Retinal pigment epithelial cell (primary cell): ENCODE measurements at regions not wholly inside any gene's neighbourhood (a gene's known extent, or its start where the extent isn't known, plus 50 kb on each side); places are given as distances from the start of the nearest gene placed in this dataset.
"Not testable (repeated sequence)": the region's sequence is repeated elsewhere in the genome, so short reads cannot be mapped to it uniquely, and the experiment has no call there.

Experiments
- DNase-seq: peaks from one replicate; pipeline ENCODE4 v3.0.0-alpha.2; 2010; ENCODE audit warnings: low read depth
- H3K4me3 ChIP-seq: 2 replicates; pipeline ENCODE4 v1.5.1; 2011; ENCODE audit warnings: mild to moderate bottlenecking, low read length, control low read depth, moderate library complexity
- TF ChIP-seq, protein P1 (sequence below): conservative IDR thresholded peaks from 2 replicates; pipeline ENCODE4 v1.5.1; 2011; ENCODE audit warnings: low read depth, low read length, control low read depth, inconsistent platforms

DNA sequence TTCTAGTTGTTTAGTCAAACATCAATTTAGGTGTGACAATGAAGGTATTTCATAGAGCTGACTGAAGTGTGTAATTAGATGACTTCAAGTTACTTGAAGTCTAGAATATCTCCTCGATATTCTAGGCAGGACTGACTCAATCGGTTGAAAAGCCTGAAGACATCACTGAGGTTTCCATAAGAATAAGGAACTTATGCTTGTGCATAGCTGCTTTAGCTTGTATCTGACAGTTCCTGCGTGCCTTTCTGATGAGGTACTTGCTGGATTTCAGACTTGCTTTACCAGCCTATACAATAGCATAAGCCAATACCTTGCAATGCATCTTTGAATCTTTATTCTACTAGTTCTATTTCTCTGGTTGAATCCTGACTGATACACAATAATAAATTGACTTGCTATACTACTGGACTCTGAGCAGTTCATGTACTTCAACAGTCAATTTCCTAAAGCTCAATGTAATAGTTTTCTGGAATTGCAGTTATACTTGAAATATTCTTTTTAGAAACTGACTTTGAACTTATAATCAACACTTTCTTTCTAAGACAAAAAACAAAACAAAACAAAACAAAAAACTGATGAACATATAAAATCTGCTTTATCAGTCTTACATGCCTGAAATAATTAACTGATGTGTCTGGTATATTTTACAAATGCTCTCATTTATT lies 1534.8 kb downstream of the SLITRK5 start:
- DNase-seq = no peak
- no peak overlapping the region for H3K4me3 ChIP-seq
- TF ChIP-seq, protein P1, sequence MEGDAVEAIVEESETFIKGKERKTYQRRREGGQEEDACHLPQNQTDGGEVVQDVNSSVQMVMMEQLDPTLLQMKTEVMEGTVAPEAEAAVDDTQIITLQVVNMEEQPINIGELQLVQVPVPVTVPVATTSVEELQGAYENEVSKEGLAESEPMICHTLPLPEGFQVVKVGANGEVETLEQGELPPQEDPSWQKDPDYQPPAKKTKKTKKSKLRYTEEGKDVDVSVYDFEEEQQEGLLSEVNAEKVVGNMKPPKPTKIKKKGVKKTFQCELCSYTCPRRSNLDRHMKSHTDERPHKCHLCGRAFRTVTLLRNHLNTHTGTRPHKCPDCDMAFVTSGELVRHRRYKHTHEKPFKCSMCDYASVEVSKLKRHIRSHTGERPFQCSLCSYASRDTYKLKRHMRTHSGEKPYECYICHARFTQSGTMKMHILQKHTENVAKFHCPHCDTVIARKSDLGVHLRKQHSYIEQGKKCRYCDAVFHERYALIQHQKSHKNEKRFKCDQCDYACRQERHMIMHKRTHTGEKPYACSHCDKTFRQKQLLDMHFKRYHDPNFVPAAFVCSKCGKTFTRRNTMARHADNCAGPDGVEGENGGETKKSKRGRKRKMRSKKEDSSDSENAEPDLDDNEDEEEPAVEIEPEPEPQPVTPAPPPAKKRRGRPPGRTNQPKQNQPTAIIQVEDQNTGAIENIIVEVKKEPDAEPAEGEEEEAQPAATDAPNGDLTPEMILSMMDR = no peak

DNA sequence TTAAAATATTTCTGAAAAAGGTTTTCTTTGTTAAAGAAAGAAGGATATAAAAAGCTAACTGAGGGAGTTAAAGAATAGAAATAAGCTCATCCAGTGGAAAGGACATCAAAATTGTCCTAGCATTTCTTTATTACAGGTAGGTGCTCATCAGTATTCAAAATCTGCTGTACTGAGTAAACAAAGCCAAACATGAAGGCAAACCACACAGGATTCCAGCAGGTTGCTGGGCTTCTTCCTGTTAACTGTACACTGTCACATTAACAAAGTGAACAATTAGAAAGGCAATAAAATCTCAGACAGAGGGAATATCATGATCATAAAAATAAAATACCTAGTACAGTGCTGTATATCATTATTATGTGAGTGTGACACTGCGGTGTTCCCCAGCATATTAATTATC lies 1541.0 kb downstream of the SLITRK5 start:
- no peak overlapping the region for H3K4me3 ChIP-seq
- TF ChIP-seq, protein P1 = no peak
- no peak for DNase-seq

DNA sequence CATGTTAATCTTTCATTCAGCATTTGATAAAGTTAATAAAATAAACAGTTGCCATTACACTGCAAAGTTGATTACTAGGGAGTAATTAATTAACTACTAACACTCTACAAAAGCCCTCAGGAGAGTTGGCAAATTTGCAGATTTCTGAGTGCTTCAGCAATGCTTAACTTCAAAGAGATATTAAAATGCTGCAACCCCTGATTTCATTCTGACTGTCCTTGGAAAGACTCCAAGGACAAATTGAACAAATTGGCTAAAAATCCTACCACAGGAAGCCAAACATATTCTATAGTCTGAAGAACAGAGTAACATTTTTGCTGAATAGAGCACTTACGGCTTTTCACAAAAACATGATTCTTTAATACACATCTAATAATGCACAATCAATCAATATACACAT lies 1543.0 kb downstream of the SLITRK5 start:
- no peak for DNase-seq
- TF ChIP-seq, protein P1 = no peak
- H3K4me3 ChIP-seq = no peak overlapping the region

DNA sequence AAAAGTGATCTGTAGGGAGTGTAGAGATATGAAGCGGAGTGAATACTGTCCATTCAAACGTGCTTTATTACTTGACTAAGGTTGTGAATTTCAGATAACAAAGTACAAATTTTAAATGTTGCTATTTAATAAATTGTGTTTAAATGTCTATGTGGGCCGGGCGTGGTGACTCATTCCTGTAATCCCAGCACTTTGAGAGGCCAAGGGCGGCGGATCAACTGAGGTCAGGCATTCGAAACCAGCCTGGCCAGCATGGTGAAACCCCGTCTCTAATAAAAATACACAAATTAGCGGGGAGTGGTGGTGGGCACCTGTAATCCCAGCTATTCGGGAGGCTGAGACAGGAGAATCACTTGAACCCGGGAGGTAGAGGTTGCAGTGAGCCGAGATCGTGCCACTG lies 1544.1 kb downstream of the SLITRK5 start:
- DNase-seq, H3K4me3 ChIP-seq: not testable (repeated sequence)

DNA sequence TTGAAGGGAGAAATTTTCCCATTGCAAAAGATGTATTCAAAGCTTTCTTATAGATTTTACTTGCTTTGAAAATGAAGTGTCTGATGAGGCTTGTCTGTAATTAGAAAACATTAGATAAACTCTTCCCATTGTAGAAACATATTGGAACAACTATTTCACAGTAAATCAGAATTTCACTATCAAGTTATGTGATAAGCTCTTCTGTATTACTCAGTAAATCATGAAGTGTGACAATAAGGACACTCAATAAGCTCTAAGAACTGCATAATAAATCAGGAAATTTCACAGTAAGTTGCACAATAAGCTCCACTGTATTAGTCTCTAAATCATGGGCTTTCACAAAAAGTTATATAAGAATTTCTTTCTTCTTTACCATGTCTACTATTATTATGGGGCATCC lies 1546.6 kb downstream of the SLITRK5 start:
- TF ChIP-seq, protein P1 = no peak
- DNase-seq = no peak
- H3K4me3 ChIP-seq = no peak overlapping the region

DNA sequence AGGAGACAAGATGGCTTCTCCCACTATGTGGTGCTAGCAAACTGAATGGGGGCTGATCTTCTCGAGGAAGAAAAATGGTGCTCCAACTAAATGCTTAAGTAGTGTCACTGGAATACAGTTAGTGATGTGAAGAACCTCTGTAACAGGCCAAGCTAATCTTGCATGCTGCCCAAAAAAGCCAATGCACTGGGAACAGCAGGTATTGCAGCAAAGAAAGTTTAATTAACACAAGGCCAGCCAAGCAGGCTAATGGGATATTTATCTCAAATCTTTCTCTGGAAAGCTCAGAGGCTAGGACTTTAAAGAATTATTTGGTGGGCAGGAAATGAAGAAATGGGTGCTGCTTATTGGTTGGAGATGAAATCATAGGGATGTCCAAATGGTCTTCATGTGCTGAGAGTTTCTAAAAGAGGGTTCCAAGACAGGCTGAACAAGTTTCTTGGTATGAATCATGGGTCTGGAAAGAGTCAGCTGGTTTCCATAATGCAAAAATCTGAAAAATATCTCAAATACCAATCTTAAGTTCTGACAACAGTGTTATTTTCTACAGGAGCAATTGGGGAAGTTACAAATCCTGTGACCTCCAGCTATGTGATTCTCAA lies 1550.5 kb downstream of the SLITRK5 start:
- no peak for DNase-seq
- H3K4me3 ChIP-seq = no peak overlapping the region
- TF ChIP-seq, protein P1 = no peak

DNA sequence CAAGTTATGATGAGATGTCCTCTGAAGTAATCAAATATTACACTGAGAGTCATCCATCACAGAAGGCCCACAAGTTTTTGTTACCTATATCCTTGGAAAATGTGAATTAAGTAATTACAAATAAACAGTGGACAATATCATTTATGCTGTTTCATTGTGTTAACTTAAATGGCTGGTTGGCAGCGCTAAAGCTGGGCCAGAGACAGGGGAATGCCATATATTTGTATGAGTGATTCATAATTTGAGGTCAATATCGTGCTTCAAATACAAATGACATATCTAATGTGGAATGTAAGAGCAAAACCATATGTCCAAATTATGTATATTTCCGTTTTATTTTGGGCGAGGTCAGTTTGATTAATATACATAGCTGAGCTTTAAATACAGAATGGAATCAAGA lies 1556.2 kb downstream of the SLITRK5 start:
- no peak overlapping the region for H3K4me3 ChIP-seq

More for the DNA sequence above, 1556.2 kb downstream of the SLITRK5 start:
- DNase-seq = no peak
- TF ChIP-seq, protein P1 = no peak
